ENCODE measurements at regions not wholly inside any gene's neighbourhood (a gene's known extent, or its start where the extent isn't known, plus 50 kb on each side); places are given as distances from the start of the nearest gene placed in this dataset.

DNA sequence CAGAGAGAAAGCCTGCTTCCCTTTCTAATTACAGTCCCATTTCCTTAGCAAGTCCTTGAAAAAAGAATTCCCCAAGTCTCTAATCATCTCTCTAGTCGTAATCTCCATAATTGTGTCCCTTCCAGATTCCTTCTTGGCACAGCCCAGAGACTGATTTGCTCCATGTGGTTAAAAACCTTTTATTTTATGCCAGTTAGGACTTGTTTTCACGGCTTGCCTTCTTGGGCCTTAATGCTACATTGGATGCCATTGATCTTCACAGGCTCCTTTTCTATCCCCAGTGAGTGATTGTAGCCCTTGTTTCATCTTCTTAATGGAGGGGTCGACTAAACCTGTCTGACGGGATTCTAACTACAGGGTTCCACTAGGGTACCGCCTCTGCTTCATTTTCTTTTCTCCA is 650.6 kb upstream of the ARID1B start:
- no peaks in the 10 kb centered on the region for H3K9me3 ChIP-seq (ENCODE audit: control insufficient read depth, insufficient read depth, low read length)
- no peaks in the 10 kb centered on the region for H3K36me3 ChIP-seq (ENCODE audit: control insufficient read depth, insufficient read depth, low read length)
- no peaks in the 10 kb centered on the region for H3K27me3 ChIP-seq (ENCODE audit: control insufficient read depth, insufficient read depth, low read length)
- 43% methylated on average over 1 of the region's 5 CpGs for WGBS (ENCODE audit: insufficient coverage)
- H3K4me3 ChIP-seq (ENCODE audit: low read depth, low read length): no peak overlapping the region
- H3K27ac ChIP-seq (ENCODE audit: low read depth, low read length): no peak overlapping the region
- H3K4me1 ChIP-seq (ENCODE audit: control insufficient read depth, insufficient read depth, low read length): no peaks in the 10 kb centered on the region
- DNase-seq (ENCODE audit: low read depth in 4 of 6, low spot score in 6 of 6): peak in 2 of 6 donors; percentile 42 to 89

DNA sequence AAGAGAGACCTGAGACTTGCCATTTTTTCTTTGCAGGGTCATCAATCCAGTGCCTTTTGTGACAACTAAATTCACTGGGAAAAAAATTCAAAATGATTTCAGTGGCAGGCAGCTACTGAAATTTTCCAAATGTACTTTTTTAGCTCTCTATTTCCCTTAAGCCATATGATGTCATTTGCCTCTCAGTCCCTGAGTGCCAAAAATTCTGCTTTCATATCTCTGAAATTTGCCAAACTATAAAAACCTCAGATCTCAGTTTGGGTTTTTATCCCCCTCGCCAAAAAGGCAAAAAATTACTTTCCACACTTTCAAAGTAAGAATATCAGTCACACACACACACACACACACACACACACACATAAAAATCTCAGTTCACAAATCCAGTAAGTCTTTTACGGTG is 651.3 kb upstream of the ARID1B start:
- Histone ChIP-seq H3K27me3 (ENCODE audit: control insufficient read depth, insufficient read depth, low read length) (no peaks in the 10 kb centered on the region), H3K36me3 (ENCODE audit: control insufficient read depth, insufficient read depth, low read length) (no peaks in the 10 kb centered on the region), H3K4me1 (ENCODE audit: control insufficient read depth, insufficient read depth, low read length) (no peaks in the 10 kb centered on the region), H3K9me3 (ENCODE audit: control insufficient read depth, insufficient read depth, low read length) (no peaks in the 10 kb centered on the region), H3K4me3 (ENCODE audit: low read depth, low read length) (no peak overlapping the region), H3K27ac (ENCODE audit: low read depth, low read length) (no peak overlapping the region)
- peak in 1 of 6 donors; percentile 74 for DNase-seq (ENCODE audit: low read depth in 4 of 6, low spot score in 6 of 6)
- 100% methylated on average over 1 of the region's 2 CpGs for WGBS (ENCODE audit: insufficient coverage)

- Histone ChIP-seq H3K36me3 (ENCODE audit: control insufficient read depth, insufficient read depth, low read length) (no peaks in the 10 kb centered on the region), H3K4me1 (ENCODE audit: control insufficient read depth, insufficient read depth, low read length) (no peaks in the 10 kb centered on the region)
- WGBS (ENCODE audit: insufficient coverage): 91% methylated on average over 5 of the region's 5 CpGs
These were observed 653.4 kb upstream of the ARID1B start for GRCh38 chr6:156123731-156124130.

DNA sequence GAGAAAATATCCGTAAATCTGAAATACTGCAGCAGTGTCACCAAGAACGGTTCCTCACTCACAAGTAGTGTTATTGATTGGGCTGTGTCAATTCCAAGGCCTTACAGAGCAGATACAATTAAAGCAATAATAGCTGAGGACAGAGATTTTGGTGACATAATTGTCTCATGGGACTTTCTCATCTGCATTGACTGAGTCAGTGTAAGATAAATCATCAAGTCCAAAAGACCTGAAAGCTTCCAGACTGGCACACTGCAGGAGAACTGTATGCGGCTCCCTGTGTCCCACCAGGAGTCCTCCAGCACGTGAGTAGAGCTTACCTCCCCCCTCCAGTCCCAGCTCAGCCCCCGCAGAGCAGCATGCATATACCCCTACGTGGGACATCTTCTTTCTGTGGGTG is 655.2 kb upstream of the ARID1B start:
- H3K27me3 ChIP-seq (ENCODE audit: control insufficient read depth, insufficient read depth, low read length): no peaks in the 10 kb centered on the region
- H3K4me3 ChIP-seq (ENCODE audit: low read depth, low read length): no peak overlapping the region
- H3K36me3 ChIP-seq (ENCODE audit: control insufficient read depth, insufficient read depth, low read length): no peaks in the 10 kb centered on the region
- 84% methylated on average over 4 of the region's 6 CpGs for WGBS (ENCODE audit: insufficient coverage)
- no peak for DNase-seq (ENCODE audit: low read depth in 4 of 6, low spot score in 6 of 6)
- no peak overlapping the region for H3K27ac ChIP-seq (ENCODE audit: low read depth, low read length)
- H3K9me3 ChIP-seq (ENCODE audit: control insufficient read depth, insufficient read depth, low read length): no peaks in the 10 kb centered on the region
- H3K4me1 ChIP-seq (ENCODE audit: control insufficient read depth, insufficient read depth, low read length): no peaks in the 10 kb centered on the region

More at GRCh38 chr6:156123731-156124130, 653.4 kb upstream of the ARID1B start:
- no peak overlapping the region for H3K4me3 ChIP-seq (ENCODE audit: low read depth, low read length)
- no peak for DNase-seq (ENCODE audit: low read depth in 4 of 6, low spot score in 6 of 6)
- no peaks in the 10 kb centered on the region for H3K9me3 ChIP-seq (ENCODE audit: control insufficient read depth, insufficient read depth, low read length)
- H3K27ac ChIP-seq (ENCODE audit: low read depth, low read length): no peak overlapping the region
- no peaks in the 10 kb centered on the region for H3K27me3 ChIP-seq (ENCODE audit: control insufficient read depth, insufficient read depth, low read length)

DNA sequence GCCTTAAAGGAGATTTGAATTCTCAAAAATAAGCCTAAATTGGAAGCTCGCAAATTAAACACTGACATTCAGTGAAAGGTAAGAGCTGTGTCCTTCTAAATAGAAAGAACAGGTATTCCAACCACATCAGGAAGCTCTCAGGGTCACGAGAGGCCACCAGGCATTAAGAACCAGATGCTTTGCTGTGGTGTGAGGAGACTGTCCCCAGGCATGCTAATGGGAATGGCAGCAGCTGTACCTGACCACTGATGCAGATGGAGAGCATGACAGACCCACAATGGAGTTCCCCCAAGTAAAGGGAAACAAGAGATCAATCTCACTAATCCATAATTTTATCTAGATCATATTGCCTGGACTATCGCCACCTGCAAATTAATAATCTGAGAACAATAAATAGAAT is 658.9 kb upstream of the NOX3 start:
- no peak for DNase-seq (ENCODE audit: low read depth in 4 of 6, low spot score in 6 of 6)
- H3K9me3 ChIP-seq (ENCODE audit: control insufficient read depth, insufficient read depth, low read length): no peaks in the 10 kb centered on the region
- WGBS (ENCODE audit: insufficient coverage): 100% methylated on average over 1 of the region's 3 CpGs
- H3K27ac ChIP-seq (ENCODE audit: low read depth, low read length): no peak overlapping the region
- H3K27me3 ChIP-seq (ENCODE audit: control insufficient read depth, insufficient read depth, low read length): no peaks in the 10 kb centered on the region
- no peaks in the 10 kb centered on the region for H3K4me1 ChIP-seq (ENCODE audit: control insufficient read depth, insufficient read depth, low read length)
- H3K4me3 ChIP-seq (ENCODE audit: low read depth, low read length): no peak overlapping the region
- H3K36me3 ChIP-seq (ENCODE audit: control insufficient read depth, insufficient read depth, low read length): no peaks in the 10 kb centered on the region

GRCh38 chr6:156113631-156114030 is 658.0 kb upstream of the NOX3 start:
- Histone ChIP-seq H3K27ac (ENCODE audit: low read depth, low read length) (no peak overlapping the region), H3K4me1 (ENCODE audit: control insufficient read depth, insufficient read depth, low read length) (no peaks in the 10 kb centered on the region), H3K27me3 (ENCODE audit: control insufficient read depth, insufficient read depth, low read length) (no peaks in the 10 kb centered on the region), H3K9me3 (ENCODE audit: control insufficient read depth, insufficient read depth, low read length) (no peaks in the 10 kb centered on the region), H3K36me3 (ENCODE audit: control insufficient read depth, insufficient read depth, low read length) (no peaks in the 10 kb centered on the region), H3K4me3 (ENCODE audit: low read depth, low read length) (no peak overlapping the region)
- WGBS (ENCODE audit: insufficient coverage): 100% methylated on average over 1 of the region's 3 CpGs
- DNase-seq (ENCODE audit: low read depth in 4 of 6, low spot score in 6 of 6): no peak

DNA sequence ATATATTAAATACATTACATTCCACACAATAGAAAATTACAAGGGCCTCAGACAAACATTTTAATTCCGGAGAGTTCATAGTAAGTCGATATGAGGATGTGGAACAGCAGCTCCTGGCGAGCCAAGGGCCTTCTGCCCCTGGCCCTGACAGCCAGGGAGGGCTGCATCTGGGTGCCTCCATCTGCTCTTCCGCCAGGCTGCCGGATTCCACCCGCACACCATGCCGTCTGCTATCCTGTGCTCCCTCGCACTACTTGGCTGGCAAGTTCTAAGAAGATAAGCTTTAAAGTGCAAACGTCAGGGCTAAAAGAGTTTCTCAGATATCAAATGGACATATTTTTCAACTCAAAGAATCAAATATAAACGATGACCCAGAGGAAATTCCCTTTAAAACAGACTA is 656.3 kb upstream of the NOX3 start:
- WGBS (ENCODE audit: insufficient coverage): 89% methylated on average over 8 of the region's 10 CpGs
- H3K9me3 ChIP-seq (ENCODE audit: control insufficient read depth, insufficient read depth, low read length): no peaks in the 10 kb centered on the region
- no peaks in the 10 kb centered on the region for H3K36me3 ChIP-seq (ENCODE audit: control insufficient read depth, insufficient read depth, low read length)
- H3K4me3 ChIP-seq (ENCODE audit: low read depth, low read length): no peak overlapping the region
- H3K27me3 ChIP-seq (ENCODE audit: control insufficient read depth, insufficient read depth, low read length): no peaks in the 10 kb centered on the region
- no peaks in the 10 kb centered on the region for H3K4me1 ChIP-seq (ENCODE audit: control insufficient read depth, insufficient read depth, low read length)
- DNase-seq (ENCODE audit: low read depth in 4 of 6, low spot score in 6 of 6): peak in 1 of 6 donors; percentile 38
- H3K27ac ChIP-seq (ENCODE audit: low read depth, low read length): no peak overlapping the region

DNA sequence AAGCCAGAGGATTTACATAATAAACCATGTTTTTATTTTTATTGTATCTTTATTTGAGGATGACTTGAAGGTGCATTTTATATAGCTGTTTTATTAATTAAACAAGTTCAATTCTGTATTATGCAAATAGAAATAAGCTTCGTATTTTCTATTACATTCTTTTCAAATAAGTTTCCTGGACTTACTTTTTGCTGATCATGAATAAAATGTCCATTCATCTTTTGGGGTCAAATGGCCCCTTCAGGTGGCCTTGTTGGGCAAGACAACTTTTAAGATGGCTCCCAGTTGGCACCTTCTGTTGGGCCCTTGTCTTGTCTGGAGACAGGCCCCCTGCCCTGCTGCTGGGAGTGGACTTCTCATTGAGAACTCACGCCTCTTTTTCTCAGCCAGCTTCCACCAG is 654.6 kb upstream of the NOX3 start:
- WGBS (ENCODE audit: insufficient coverage): 100% methylated on average over 1 of the region's 2 CpGs
- H3K27ac ChIP-seq (ENCODE audit: low read depth, low read length): no peak overlapping the region
- no peak overlapping the region for H3K4me3 ChIP-seq (ENCODE audit: low read depth, low read length)
- no peak for DNase-seq (ENCODE audit: low read depth in 4 of 6, low spot score in 6 of 6)
- no peaks in the 10 kb centered on the region for H3K36me3 ChIP-seq (ENCODE audit: control insufficient read depth, insufficient read depth, low read length)
- H3K27me3 ChIP-seq (ENCODE audit: control insufficient read depth, insufficient read depth, low read length): no peaks in the 10 kb centered on the region
- no peaks in the 10 kb centered on the region for H3K4me1 ChIP-seq (ENCODE audit: control insufficient read depth, insufficient read depth, low read length)
- H3K9me3 ChIP-seq (ENCODE audit: control insufficient read depth, insufficient read depth, low read length): no peaks in the 10 kb centered on the region

DNA sequence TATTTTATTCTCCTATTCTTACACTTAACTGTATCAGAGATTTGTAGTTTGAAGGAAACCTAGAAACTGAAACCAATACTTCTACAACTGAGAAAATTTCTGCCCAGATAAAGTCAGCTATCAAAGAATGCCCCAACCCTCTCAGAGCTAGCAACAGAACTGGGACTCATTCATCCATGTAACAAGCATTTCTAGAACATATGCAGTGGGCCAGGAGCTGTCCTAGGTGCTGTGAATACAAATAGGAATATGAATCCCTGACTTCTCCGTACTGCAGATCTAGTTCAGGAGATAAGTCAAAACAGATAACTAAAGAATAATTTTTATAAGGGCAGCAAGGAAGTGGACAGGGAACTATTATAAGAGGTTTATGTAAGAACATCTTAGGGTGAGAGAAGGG is 654.1 kb upstream of the NOX3 start:
- Histone ChIP-seq H3K27ac (ENCODE audit: low read depth, low read length) (no peak overlapping the region), H3K4me3 (ENCODE audit: low read depth, low read length) (no peak overlapping the region), H3K27me3 (ENCODE audit: control insufficient read depth, insufficient read depth, low read length) (no peaks in the 10 kb centered on the region), H3K9me3 (ENCODE audit: control insufficient read depth, insufficient read depth, low read length) (no peaks in the 10 kb centered on the region), H3K36me3 (ENCODE audit: control insufficient read depth, insufficient read depth, low read length) (no peaks in the 10 kb centered on the region), H3K4me1 (ENCODE audit: control insufficient read depth, insufficient read depth, low read length) (no peaks in the 10 kb centered on the region)
- peak in 1 of 6 donors; percentile 15 for DNase-seq (ENCODE audit: low read depth in 4 of 6, low spot score in 6 of 6)
- WGBS (ENCODE audit: insufficient coverage): no CpG with 5 or more reads among the region's 1 CpG

DNA sequence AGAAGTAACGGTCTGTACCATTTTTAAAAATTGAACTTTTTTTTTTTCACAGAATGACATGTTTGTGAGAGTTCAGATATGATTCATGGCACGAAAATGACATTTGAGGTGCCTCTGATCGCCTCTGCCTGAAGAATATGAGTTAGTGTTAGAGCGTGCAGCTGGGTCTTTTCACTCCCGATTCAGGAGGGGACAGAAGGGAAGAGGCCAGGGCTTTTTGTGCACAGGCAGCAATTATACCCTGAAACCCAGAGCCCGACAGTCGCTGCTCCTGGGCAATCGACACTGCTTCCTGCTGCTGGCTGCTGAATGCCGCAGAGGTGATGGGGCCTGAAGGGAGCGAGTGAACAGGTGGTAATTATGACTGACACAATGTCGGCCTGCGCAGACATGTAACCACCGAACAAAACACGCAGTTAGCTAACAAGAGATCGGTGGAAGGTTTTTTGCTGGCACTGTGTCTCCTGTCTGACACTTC is 652.0 kb upstream of the NOX3 start:
- H3K4me3 ChIP-seq (ENCODE audit: low read depth, low read length): no peak overlapping the region
- peak in 2 of 6 donors; percentile 53 to 65 for DNase-seq (ENCODE audit: low read depth in 4 of 6, low spot score in 6 of 6)
- H3K36me3 ChIP-seq (ENCODE audit: control insufficient read depth, insufficient read depth, low read length): no peaks in the 10 kb centered on the region
- H3K4me1 ChIP-seq (ENCODE audit: control insufficient read depth, insufficient read depth, low read length): no peaks in the 10 kb centered on the region
- H3K27me3 ChIP-seq (ENCODE audit: control insufficient read depth, insufficient read depth, low read length): no peaks in the 10 kb centered on the region
- 36% methylated on average over 15 of the region's 15 CpGs for WGBS (ENCODE audit: insufficient coverage)
- no peaks in the 10 kb centered on the region for H3K9me3 ChIP-seq (ENCODE audit: control insufficient read depth, insufficient read depth, low read length)
- H3K27ac ChIP-seq (ENCODE audit: low read depth, low read length): no peak overlapping the region
